Panc1 (cell line): ENCODE measurements at regions not wholly inside any gene's neighbourhood (a gene's known extent, or its start where the extent isn't known, plus 50 kb on each side); places are given as distances from the start of the nearest gene placed in this dataset.

Experiments
- ATAC-seq: fragments of 200-7000 bp; cut with Tn5 transposase; 2 replicates; pipeline ENCODE4 v1.9.1; 2020; ENCODE audit warnings: mild to moderate bottlenecking, moderate library complexity
- BruUV-seq: library from RNA; stranded (reverse); fragments of 400-500 nt; replicated peaks from 2 replicates; lab custom pipeline; 2021; lab: Mats Ljungman, UMichigan
- CTCF ChIA-PET: fragments of 300-600 bp; sonication (Branson Sonifier 250); formaldehyde crosslinking; loops from one replicate; lab custom pipeline; 2022; ENCODE audit warnings: antibody characterized with exemption; lab: Charles Lee
- POLR2A ChIA-PET: fragments of 300-600 bp; sonication (Branson Sonifier 250); formaldehyde crosslinking; loops from one replicate; lab custom pipeline; 2022; ENCODE audit warnings: antibody characterized with exemption; lab: Charles Lee
- DNase-seq: peaks from one replicate; pipeline ENCODE4 v3.0.0-alpha.2; 2010; ENCODE audit warnings: low read depth, low spot score
- H3K27ac ChIP-seq: 2 replicates; pipeline ENCODE4 v1.5.1; 2011; ENCODE audit warnings: mild to moderate bottlenecking, low read length, inconsistent platforms
- H3K27me3 ChIP-seq: fragments of 200-500 bp; sonication (Bioruptor generic); 2 replicates; pipeline ENCODE4 v1.6.0; 2014; ENCODE audit warnings: low read length, inconsistent platforms; ENCODE audit not compliant: control insufficient read depth, insufficient read depth
- H3K36me3 ChIP-seq: fragments of 200-500 bp; sonication (Bioruptor generic); 2 replicates; pipeline ENCODE4 v1.5.1; 2014; ENCODE audit warnings: inconsistent platforms, mild to moderate bottlenecking, low read length, moderate library complexity; ENCODE audit not compliant: control insufficient read depth, insufficient read depth
- H3K4me1 ChIP-seq: 2 replicates; pipeline ENCODE4 v1.5.1; 2011; ENCODE audit warnings: inconsistent platforms, mild to moderate bottlenecking, low read length, moderate library complexity; ENCODE audit not compliant: control insufficient read depth, insufficient read depth
- H3K4me3 ChIP-seq, 2 experiments: 2 replicates each; pipeline ENCODE4 v1.5.1; 2011 to 2012; ENCODE audit warnings: low read depth in 2 of 2, low read length in 2 of 2, mild to moderate bottlenecking in 2 of 2, inconsistent platforms in 1 of 2, moderate library complexity in 1 of 2
- H3K9me3 ChIP-seq: fragments of 200-500 bp; sonication (Bioruptor generic); 2 replicates; pipeline ENCODE4 v1.5.1; 2014; ENCODE audit warnings: low read depth, mild to moderate bottlenecking, inconsistent platforms, low read length, moderate library complexity; ENCODE audit not compliant: control insufficient read depth, insufficient read depth
- POLR2AphosphoS5 ChIP-seq: IDR thresholded peaks from 2 replicates; pipeline ENCODE4 v1.6.1; 2012; ENCODE audit warnings: mild to moderate bottlenecking, low read depth, low read length, moderate library complexity
- SIN3A ChIP-seq: IDR thresholded peaks from 2 replicates; pipeline ENCODE4 v1.6.1; 2012; ENCODE audit warnings: low read depth, mild to moderate bottlenecking, low read length, moderate library complexity, borderline replicate concordance; ENCODE audit not compliant: insufficient read depth
- TCF7L2 ChIP-seq: IDR thresholded peaks from 2 replicates; pipeline ENCODE4 v1.6.1; 2011; ENCODE audit warnings: mild to moderate bottlenecking, low read depth, low read length, inconsistent platforms
- in situ Hi-C: cut with HindIII; loops from 2 replicates; pipeline ENCODE4 v1.10.0; 2016; ENCODE audit warnings: low sequenced_read_pairs, low pct_unique_long_range_greater_than_20kb
- intact Hi-C: fragments of 100-400 bp; cut with micrococcal nuclease; formaldehyde crosslinking; loops from one replicate; pipeline ENCODE4 v1.10.0; 2022; ENCODE audit not compliant: unreplicated experiment
- TF ChIP-seq, protein P1 (sequence below): fragments of 450-650 bp; IDR thresholded peaks from 2 replicates; pipeline ENCODE4 v1.5.1; 2017; ENCODE audit warnings: mild to moderate bottlenecking
- TF ChIP-seq, protein P2 (sequence below), 2 experiments: IDR thresholded peaks; 2 replicates each; pipeline ENCODE4 v1.6.1; 2011 to 2012; ENCODE audit warnings: low read depth in 2 of 2, control low read depth in 1 of 2, low read length in 1 of 2, mild to moderate bottlenecking in 1 of 2, moderate library complexity in 1 of 2; ENCODE audit not compliant: insufficient read depth in 1 of 2

DNA sequence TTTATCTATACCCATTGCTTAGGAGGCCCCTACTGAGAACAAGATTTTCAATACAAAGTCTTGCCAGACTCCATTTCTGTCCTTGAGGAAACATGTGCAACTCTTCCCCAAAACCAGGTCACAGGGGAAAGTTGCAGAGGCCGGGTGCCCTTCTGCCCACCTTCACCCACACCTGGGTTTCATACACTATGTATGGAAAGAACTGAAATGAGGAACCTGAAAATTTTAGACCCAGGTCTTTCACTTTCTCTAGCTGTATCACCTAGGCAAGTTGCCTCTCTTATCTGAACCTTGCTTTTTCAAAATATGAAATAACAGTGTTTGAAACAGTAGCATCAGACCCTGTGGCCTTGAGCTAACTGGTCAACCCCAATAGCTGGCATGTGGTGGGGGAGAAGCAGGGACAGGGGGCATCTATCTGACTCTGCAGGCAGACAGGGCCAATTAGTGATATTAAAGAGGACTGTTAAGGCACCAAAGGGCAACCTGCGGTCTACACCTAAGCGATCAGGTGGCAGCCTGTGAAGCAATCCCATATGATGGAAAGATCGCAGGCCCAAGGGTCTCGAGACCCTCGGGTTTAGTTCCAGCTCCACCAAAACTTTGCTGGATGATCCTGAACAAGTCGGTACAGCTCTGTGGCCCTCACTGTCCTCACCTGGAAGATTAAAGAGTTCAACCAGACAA lies 346.5 kb downstream of the BCL11B start:
- H3K4me3 ChIP-seq = no peak overlapping the region
- ATAC-seq = no peak
- no peaks in the 10 kb centered on the region for H3K4me1 ChIP-seq
- ChIA-PET CTCF (no interaction called here), POLR2A (no interaction called here)
- in situ Hi-C loops = no loop called here
- TF ChIP-seq, protein P1, sequence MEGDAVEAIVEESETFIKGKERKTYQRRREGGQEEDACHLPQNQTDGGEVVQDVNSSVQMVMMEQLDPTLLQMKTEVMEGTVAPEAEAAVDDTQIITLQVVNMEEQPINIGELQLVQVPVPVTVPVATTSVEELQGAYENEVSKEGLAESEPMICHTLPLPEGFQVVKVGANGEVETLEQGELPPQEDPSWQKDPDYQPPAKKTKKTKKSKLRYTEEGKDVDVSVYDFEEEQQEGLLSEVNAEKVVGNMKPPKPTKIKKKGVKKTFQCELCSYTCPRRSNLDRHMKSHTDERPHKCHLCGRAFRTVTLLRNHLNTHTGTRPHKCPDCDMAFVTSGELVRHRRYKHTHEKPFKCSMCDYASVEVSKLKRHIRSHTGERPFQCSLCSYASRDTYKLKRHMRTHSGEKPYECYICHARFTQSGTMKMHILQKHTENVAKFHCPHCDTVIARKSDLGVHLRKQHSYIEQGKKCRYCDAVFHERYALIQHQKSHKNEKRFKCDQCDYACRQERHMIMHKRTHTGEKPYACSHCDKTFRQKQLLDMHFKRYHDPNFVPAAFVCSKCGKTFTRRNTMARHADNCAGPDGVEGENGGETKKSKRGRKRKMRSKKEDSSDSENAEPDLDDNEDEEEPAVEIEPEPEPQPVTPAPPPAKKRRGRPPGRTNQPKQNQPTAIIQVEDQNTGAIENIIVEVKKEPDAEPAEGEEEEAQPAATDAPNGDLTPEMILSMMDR = no peak
- TF ChIP-seq POLR2AphosphoS5 = no peak
- no peak for TF ChIP-seq SIN3A
- TF ChIP-seq, protein P2, sequence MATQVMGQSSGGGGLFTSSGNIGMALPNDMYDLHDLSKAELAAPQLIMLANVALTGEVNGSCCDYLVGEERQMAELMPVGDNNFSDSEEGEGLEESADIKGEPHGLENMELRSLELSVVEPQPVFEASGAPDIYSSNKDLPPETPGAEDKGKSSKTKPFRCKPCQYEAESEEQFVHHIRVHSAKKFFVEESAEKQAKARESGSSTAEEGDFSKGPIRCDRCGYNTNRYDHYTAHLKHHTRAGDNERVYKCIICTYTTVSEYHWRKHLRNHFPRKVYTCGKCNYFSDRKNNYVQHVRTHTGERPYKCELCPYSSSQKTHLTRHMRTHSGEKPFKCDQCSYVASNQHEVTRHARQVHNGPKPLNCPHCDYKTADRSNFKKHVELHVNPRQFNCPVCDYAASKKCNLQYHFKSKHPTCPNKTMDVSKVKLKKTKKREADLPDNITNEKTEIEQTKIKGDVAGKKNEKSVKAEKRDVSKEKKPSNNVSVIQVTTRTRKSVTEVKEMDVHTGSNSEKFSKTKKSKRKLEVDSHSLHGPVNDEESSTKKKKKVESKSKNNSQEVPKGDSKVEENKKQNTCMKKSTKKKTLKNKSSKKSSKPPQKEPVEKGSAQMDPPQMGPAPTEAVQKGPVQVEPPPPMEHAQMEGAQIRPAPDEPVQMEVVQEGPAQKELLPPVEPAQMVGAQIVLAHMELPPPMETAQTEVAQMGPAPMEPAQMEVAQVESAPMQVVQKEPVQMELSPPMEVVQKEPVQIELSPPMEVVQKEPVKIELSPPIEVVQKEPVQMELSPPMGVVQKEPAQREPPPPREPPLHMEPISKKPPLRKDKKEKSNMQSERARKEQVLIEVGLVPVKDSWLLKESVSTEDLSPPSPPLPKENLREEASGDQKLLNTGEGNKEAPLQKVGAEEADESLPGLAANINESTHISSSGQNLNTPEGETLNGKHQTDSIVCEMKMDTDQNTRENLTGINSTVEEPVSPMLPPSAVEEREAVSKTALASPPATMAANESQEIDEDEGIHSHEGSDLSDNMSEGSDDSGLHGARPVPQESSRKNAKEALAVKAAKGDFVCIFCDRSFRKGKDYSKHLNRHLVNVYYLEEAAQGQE (IDR thresholded peaks at IDR 0.05; ENCODE audit: insufficient read depth in 1 of 2, low read depth in 2 of 2, low read length in 1 of 2) = no peak
- no TSS peak for BruUV-seq
- H3K27ac ChIP-seq = no peak overlapping the region
- H3K9me3 ChIP-seq = no peaks in the 10 kb centered on the region
- DNase-seq = no peak
- no peaks in the 10 kb centered on the region for H3K36me3 ChIP-seq
- intact Hi-C loops = no loop called here
- H3K27me3 ChIP-seq = no peaks in the 10 kb centered on the region

DNA sequence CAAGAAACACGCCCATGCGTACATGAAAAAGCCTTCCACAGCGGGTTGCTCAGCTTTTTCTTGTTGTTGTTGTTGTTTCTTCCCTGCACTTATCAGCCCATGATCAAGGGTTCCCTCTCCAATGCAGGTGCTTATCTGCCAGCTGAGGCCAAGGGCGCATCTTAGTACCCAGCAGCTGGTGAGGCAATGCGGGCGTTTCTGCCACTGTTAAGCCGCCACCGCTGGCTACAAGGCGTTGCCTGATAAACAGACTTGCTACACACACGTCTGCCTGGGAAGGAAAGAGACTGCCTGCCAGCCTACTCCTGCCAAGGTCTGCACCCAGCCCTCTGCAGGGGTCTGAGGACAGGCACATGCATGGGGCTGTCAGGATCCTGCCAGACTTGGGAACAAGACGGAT lies 345.9 kb downstream of the BCL11B start:
- H3K4me1 ChIP-seq = no peaks in the 10 kb centered on the region
- no TSS peak for BruUV-seq
- in situ Hi-C loops = no loop called here

More for the DNA sequence above, 345.9 kb downstream of the BCL11B start:
- Histone ChIP-seq H3K36me3 (no peaks in the 10 kb centered on the region), H3K9me3 (no peaks in the 10 kb centered on the region), H3K27me3 (no peaks in the 10 kb centered on the region), H3K4me3 (no peak overlapping the region), H3K27ac (no peak overlapping the region)
- TF ChIP-seq, protein P2 (IDR thresholded peaks at IDR 0.05; ENCODE audit: insufficient read depth in 1 of 2, low read depth in 2 of 2, low read length in 1 of 2) = no peak
- TF ChIP-seq POLR2AphosphoS5 = no peak
- TF ChIP-seq TCF7L2 = no peak
- TF ChIP-seq SIN3A = no peak
- TF ChIP-seq, protein P1 = no peak
- DNase-seq (no peak), ATAC-seq (no peak)
- ChIA-PET CTCF (no interaction called here), POLR2A (no interaction called here)
- intact Hi-C loops = no loop called here
